Activated gamma-delta T cell treated with Interleukin-2 at 50 U/mL for 16 hours (primary cell): ENCODE measurements at regions not wholly inside any gene's neighbourhood (a gene's known extent, or its start where the extent isn't known, plus 50 kb on each side); places are given as distances from the start of the nearest gene placed in this dataset.

Source experiments
- DNase-seq: peaks from one replicate; pipeline ENCODE4 v3.0.0-alpha.2; 2020

DNA sequence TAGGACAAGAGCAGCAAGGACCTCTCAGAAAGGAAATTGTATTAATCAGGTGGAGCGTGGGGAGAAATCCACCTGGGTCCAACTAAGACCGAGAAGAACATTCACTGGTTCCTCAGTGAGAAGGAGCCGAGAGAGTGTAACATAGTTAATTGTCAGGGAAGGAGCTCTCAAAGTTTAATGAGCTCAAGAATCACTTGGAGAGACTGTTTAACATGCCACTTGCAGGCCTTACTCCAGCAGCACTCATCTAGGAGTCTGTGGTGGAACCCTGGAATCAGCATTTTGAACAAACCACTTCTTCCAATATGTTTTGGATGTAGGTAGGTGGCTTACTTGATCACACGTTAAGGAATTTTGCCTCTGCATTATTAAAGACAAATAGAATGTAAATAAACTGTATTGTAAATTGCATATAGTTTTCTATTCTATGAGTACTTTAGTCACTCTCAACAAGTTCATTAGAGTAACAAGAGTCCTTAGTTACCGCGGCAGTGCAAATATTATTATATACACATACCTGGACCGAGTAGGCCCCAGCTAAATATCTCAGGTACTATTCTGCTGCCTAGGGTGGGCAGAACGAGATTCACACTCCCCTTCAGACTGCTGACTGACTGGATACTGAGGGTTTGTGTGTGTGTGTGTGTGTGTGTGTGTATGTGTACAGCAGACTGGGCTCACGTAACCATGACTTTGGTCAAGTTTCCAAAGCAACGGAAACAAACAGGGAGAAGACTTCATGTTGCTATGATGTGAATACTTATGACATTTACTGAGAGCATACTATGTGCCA is 203.2 kb upstream of the USP24 start:
- no peak for DNase-seq

GRCh38 chr1:55416164-55416842 is 201.1 kb upstream of the USP24 start:
- DNase-seq = no peak

- DNase-seq = no peak
These were observed 198.1 kb upstream of the USP24 start for GRCh38 chr1:55413286-55413685.

DNA sequence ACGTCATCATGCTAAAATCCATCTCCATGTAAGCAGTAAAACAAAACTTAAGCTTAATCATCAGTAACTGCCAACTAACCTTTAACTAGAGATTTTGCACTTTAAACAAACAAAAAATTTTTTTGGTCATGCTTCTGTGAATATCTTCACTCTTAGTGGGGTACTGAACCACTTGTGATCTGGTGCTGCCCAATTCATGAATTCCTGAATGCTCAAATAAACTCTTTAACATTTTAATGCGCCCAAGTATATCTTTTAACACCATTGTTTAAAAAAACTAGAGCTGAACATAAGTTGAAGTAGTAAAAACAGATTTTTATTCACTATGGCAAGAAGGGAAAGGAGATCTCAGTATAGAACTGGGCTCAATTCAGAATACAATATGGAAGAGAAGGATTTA is 196.9 kb upstream of the USP24 start:
- DNase-seq = no peak

- DNase-seq = no peak
These were observed 187.7 kb upstream of the USP24 start for GRCh38 chr1:55402671-55403464.

DNA sequence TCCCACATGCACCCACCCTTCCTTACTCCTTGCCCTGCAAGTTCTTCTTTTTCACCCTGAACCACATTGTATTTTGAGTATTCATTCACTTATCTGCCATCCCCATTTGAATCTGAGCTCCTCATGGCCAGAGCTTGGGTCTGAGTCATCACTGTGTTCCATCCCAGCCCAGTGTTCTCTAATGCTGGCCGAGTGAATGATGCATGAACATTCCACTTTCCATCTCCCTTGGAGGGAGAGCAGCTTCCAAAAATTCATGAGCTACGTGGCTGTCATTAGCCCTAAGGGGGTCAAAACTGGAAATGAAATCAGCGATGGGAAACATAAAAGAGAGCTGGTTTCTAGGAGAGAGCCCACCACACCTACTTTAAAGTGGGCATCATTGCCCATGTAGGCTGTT is 187.0 kb upstream of the USP24 start:
- DNase-seq = no peak

DNA sequence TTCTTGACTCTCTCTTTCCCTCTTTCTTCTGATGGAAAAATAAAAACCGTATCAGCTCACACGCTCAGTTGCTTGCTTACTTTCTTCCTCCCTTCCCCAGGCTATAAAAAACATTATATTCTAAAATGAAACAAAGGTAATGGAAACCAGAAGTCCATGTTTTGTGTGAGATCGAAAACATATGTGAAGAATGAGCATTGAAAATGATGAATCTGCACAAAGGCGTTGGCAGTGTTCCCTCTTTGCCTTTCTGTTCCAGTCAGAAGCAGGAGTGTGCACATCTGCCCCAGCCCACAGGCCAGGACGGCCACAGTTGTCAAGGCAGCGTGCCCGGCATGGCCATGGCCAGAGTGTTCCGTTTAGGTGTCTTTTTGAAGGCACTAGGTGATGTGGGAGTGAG is 185.3 kb upstream of the USP24 start:
- DNase-seq = no peak

DNA sequence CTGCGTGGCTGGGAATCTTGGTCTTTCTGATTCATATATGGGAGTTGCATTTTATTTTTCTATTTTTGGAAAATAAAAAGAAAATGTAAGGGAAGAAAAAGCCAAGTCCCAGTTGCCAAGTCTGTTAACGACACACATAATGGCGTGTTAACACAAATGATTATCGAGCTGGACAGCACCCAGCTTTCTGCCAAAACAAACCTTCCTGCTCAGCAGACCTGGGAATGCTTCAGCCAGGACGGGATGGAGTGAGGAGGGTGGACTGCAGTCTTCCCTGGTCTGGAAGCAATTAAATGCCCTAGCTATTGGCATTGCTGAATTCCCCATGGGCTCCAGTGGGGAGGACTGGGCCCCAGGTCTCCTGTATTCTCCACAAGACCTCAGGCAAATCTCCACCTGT is 184.2 kb upstream of the USP24 start:
- no peak for DNase-seq

DNA sequence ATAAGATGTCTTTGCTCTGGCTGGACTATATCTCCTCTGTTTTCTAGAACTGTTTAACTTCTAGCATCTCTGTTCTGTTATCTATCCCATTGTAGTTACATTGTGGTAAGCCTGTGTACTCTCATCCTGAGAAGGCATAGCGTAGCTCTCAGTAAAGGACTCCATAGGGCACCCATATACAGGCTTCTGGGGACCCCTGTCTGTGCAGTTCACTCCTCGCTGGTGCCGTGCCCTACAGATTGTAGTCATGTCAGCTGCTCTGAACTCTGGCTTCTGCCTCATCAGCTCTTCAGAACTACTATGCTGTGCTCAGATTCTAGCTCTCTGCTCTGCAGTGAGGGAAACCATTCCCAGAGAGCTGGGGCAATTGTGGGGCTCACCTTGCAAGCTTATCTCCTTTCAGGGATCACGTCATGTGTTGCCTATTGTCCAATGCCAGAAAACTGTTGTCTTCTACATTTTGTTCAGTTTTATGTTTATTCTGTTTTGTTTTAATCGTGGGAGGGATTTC is 181.3 kb upstream of the USP24 start:
- no peak for DNase-seq

- no peak for DNase-seq
These were observed 173.8 kb upstream of the USP24 start for GRCh38 chr1:55388960-55389359.

DNA sequence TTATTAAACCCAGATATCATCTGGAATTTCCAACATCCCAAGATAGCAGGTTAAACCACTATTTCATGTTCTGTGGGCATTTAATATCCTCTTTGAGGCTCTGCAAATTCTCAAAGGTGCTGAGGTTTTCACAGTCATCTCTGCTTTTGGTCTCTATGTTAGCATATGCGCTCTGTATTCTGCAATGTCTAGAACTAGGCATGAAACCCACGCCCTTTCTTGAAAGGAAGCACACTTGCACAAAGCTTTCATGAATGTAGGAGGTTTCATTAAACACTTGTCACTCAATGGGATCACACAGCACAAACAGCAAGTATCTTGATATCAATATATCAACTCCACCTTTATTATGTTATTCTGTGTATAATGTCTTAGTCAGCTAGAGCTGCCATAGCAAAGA is 172.0 kb upstream of the USP24 start:
- no peak for DNase-seq

- no peak for DNase-seq
These were observed 171.3 kb upstream of the USP24 start for GRCh38 chr1:55386456-55386855.

- DNase-seq = no peak
These were observed 170.3 kb upstream of the USP24 start for GRCh38 chr1:55385402-55386018.

DNA sequence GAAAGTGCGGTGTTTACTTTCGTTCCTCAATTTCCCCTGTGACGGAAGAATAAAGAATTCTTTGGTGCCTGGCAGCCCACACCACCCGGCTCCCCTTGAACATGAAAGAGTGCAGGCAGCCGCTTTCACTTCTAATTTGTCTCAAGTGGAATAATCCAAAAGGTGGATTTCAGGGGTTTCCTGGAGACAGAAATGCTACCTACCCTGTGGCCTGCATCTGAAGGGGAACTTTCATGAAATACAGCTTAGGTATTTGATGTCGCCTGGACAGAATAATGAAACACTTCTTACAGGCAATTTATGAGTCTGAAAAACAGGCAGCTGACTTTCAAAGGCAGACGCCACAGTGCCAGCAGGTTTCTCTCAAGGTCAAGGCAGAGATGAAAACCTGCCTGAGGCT is 169.5 kb upstream of the USP24 start:
- no peak for DNase-seq

DNA sequence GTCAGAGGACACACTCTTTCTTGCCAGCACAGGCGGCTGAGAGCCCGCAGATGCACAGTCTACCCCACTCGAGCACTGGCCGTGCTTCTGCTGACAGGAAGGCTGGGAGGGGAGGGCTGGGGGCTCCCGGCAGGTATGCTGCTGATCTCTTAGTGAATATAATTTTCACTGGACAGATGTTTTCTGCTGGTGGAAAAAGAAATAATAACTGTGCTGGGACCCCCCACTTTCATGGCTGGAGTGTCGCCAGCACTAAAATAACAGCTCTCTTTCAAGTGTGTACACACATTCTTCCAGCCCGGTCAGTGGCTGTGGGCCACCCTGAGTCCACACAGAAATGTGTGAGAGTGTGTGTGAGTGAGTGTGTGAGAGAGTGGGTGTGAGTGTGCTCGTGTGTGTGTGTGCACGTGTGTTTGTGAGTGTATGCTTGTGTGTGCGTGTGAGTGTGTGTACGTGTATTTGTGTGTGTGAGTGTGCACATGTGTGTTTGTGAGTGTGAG is 167.7 kb upstream of the USP24 start:
- DNase-seq = no peak

- DNase-seq = no peak
These were observed 166.8 kb upstream of the USP24 start for GRCh38 chr1:55381983-55382382.

DNA sequence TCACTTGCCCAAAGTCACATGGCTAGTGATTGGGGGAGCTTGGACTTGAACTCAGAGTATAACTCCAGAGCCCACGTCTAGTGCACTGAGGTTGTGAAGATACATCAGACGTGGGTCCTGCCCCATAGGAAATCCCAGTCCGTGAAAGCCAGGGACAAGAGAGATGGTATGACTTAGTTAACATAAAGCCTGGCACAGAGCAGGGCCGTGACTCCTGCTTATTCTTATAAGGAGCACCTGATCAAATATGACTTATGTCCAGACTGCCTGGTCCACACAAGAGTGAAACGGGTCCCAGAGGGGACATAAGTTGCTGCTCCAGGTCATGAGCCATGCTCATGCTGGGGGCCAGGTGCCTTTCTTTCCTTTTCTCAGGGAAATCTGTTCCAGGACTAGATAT is 166.3 kb upstream of the USP24 start:
- DNase-seq = no peak

- DNase-seq = no peak
These were observed 165.3 kb upstream of the USP24 start for GRCh38 chr1:55380355-55380970.

GRCh38 chr1:55378582-55378981 is 163.4 kb upstream of the USP24 start:
- no peak for DNase-seq

GRCh38 chr1:55376897-55377296 is 161.7 kb upstream of the USP24 start:
- DNase-seq = no peak

- peak; percentile 8 for DNase-seq
These were observed 160.6 kb upstream of the USP24 start for GRCh38 chr1:55375617-55376258.
